Ascending aorta (tissue), 2 donors: ENCODE measurements at regions not wholly inside any gene's neighbourhood (a gene's known extent, or its start where the extent isn't known, plus 50 kb on each side); places are given as distances from the start of the nearest gene placed in this dataset.

Source experiments
- DNase-seq, 2 donors: peaks; one replicate each; pipeline ENCODE4 v3.0.0-alpha.2; 2019; ENCODE audit warnings: low spot score in 2 of 2
- H3K27ac ChIP-seq, 2 donors: fragments of 200-600 bp; sonication (generic); one replicate each; pipeline ENCODE4 v1.5.1; 2016 to 2017; ENCODE audit warnings: mild to moderate bottlenecking in 1 of 2
- H3K27me3 ChIP-seq: fragments of 200-600 bp; sonication (generic); one replicate; pipeline ENCODE4 v1.5.1; 2017
- H3K36me3 ChIP-seq, 2 donors: fragments of 200-600 bp; sonication (generic); one replicate each; pipeline ENCODE4 v1.5.1; 2016
- H3K4me1 ChIP-seq, 2 donors: fragments of 200-600 bp; sonication (generic); one replicate each; pipeline ENCODE4 v1.5.1; 2016 to 2017; ENCODE audit warnings: mild to moderate bottlenecking in 1 of 2
- H3K4me3 ChIP-seq, 2 donors: fragments of 200-600 bp; sonication (generic); one replicate each; pipeline ENCODE4 v1.5.1; 2016 to 2017; ENCODE audit warnings: mild to moderate bottlenecking in 1 of 2
- H3K9me3 ChIP-seq, 2 donors: fragments of 200-600 bp; sonication (generic); one replicate each; pipeline ENCODE4 v1.5.1; 2016
- intact Hi-C: fragments of 100-400 bp; cut with DNase I; formaldehyde crosslinking; loops from one replicate; pipeline ENCODE4 v1.15.1; 2023
- TF ChIP-seq, protein P1 (sequence below), 3 experiments: fragments of 200-600 bp in 2 of 3; fragments of 450-650 bp in 1 of 3; sonication (generic) in 2 of 3; IDR thresholded peaks; one replicate each; pipeline ENCODE4 v1.5.1; 2016 to 2019; ENCODE audit warnings: antibody characterized with exemption in 3 of 3, mild to moderate bottlenecking in 1 of 3, moderate library complexity in 1 of 3

GRCh38 chr7:15938115-15938514, 251.6 kb upstream of the MEOX2 start:
- Histone ChIP-seq H3K4me3 (no peak overlapping the region), H3K27me3 (no peaks in the 10 kb centered on the region), H3K36me3 (no peaks in the 10 kb centered on the region), H3K4me1 (no peaks in the 10 kb centered on the region), H3K9me3 (no peaks in the 10 kb centered on the region), H3K27ac (no peak overlapping the region)
- no peak for DNase-seq
- intact Hi-C loops = no loop called here
- TF ChIP-seq, protein P1, sequence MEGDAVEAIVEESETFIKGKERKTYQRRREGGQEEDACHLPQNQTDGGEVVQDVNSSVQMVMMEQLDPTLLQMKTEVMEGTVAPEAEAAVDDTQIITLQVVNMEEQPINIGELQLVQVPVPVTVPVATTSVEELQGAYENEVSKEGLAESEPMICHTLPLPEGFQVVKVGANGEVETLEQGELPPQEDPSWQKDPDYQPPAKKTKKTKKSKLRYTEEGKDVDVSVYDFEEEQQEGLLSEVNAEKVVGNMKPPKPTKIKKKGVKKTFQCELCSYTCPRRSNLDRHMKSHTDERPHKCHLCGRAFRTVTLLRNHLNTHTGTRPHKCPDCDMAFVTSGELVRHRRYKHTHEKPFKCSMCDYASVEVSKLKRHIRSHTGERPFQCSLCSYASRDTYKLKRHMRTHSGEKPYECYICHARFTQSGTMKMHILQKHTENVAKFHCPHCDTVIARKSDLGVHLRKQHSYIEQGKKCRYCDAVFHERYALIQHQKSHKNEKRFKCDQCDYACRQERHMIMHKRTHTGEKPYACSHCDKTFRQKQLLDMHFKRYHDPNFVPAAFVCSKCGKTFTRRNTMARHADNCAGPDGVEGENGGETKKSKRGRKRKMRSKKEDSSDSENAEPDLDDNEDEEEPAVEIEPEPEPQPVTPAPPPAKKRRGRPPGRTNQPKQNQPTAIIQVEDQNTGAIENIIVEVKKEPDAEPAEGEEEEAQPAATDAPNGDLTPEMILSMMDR (IDR thresholded peaks at IDR 0.05) = no peak

GRCh38 chr7:15937571-15937970, 251.1 kb upstream of the MEOX2 start:
- H3K9me3 ChIP-seq = no peaks in the 10 kb centered on the region
- intact Hi-C loops = no loop called here

DNA sequence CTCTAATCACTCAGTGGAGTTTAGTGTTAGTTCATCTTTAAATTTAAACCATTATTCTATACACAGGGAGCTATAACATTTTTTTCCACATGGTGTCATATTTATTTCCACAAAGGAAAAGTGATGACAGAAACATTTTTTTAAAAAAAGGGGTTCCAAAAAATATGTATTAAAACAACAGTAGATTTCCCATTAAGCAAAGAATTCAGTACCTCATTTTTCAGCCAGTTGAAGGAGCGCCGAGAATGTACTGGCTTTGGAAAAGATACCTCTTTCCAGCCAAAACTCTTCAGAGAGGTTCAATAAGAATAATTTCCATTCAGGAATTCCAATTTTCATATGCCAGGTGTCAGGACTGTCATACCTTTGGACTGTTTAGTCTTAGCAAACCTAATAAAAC, 250.5 kb upstream of the MEOX2 start:
- intact Hi-C loops = no loop called here
- H3K27ac ChIP-seq = no peak overlapping the region
- no peak for DNase-seq
- H3K9me3 ChIP-seq = no peaks in the 10 kb centered on the region
- TF ChIP-seq, protein P1 (IDR thresholded peaks at IDR 0.05) = no peak
- no peaks in the 10 kb centered on the region for H3K27me3 ChIP-seq
- no peaks in the 10 kb centered on the region for H3K36me3 ChIP-seq
- H3K4me3 ChIP-seq = no peak overlapping the region
- H3K4me1 ChIP-seq = no peaks in the 10 kb centered on the region

More at GRCh38 chr7:15937571-15937970, 251.1 kb upstream of the MEOX2 start:
- DNase-seq = no peak
- no peak overlapping the region for H3K4me3 ChIP-seq
- H3K4me1 ChIP-seq = no peaks in the 10 kb centered on the region
- no peak overlapping the region for H3K27ac ChIP-seq
- TF ChIP-seq, protein P1 (IDR thresholded peaks at IDR 0.05) = no peak
- no peaks in the 10 kb centered on the region for H3K27me3 ChIP-seq
- no peaks in the 10 kb centered on the region for H3K36me3 ChIP-seq

- TF ChIP-seq, protein P1 (IDR thresholded peaks at IDR 0.05) = no peak
- Histone ChIP-seq H3K4me3 (no peak overlapping the region), H3K27ac (no peak overlapping the region)
These were observed 245.8 kb upstream of the MEOX2 start for GRCh38 chr7:15932318-15932717.

GRCh38 chr7:15929411-15929810, 242.9 kb upstream of the MEOX2 start:
- Histone ChIP-seq H3K9me3 (peaks cover 0 to 10% of the 10 kb centered on the region in 2 donors), H3K4me3 (no peak overlapping the region), H3K27me3 (no peaks in the 10 kb centered on the region), H3K4me1 (no peaks in the 10 kb centered on the region), H3K36me3 (no peaks in the 10 kb centered on the region), H3K27ac (no peak overlapping the region)
- TF ChIP-seq, protein P1 (IDR thresholded peaks at IDR 0.05) = no peak
- DNase-seq = no peak
- intact Hi-C loops = no loop called here

More at GRCh38 chr7:15932318-15932717, 245.8 kb upstream of the MEOX2 start:
- Histone ChIP-seq H3K4me1 (no peaks in the 10 kb centered on the region), H3K9me3 (peaks cover 0 to 5% of the 10 kb centered on the region in 2 donors), H3K36me3 (no peaks in the 10 kb centered on the region), H3K27me3 (no peaks in the 10 kb centered on the region)
- no peak for DNase-seq
- intact Hi-C loops = no loop called here

GRCh38 chr7:15925608-15926007, 239.1 kb upstream of the MEOX2 start:
- H3K27me3 ChIP-seq = no peaks in the 10 kb centered on the region
- intact Hi-C loops = no loop called here

More at GRCh38 chr7:15925608-15926007, 239.1 kb upstream of the MEOX2 start:
- TF ChIP-seq, protein P1 (IDR thresholded peaks at IDR 0.05) = no peak
- DNase-seq = no peak
- Histone ChIP-seq H3K36me3 (no peaks in the 10 kb centered on the region), H3K27ac (no peak overlapping the region), H3K4me1 (no peaks in the 10 kb centered on the region), H3K9me3 (peaks cover 0 to 10% of the 10 kb centered on the region in 2 donors), H3K4me3 (no peak overlapping the region)
